PC-3 (cell line): ENCODE measurements at regions not wholly inside any gene's neighbourhood (a gene's known extent, or its start where the extent isn't known, plus 50 kb on each side); places are given as distances from the start of the nearest gene placed in this dataset.

Source experiments
- ATAC-seq: fragments of 200-7000 bp; cut with Tn5 transposase; 2 replicates; pipeline ENCODE4 v1.9.1; 2020; ENCODE audit warnings: mild to moderate bottlenecking, moderate library complexity
- BruUV-seq: library from RNA; stranded (reverse); fragments of 400-500 nt; replicated peaks from 2 replicates; lab custom pipeline; 2021; lab: Mats Ljungman, UMichigan
- CTCF ChIA-PET: fragments of 300-600 bp; sonication (Branson Sonifier 250); formaldehyde crosslinking; loops from one replicate; lab custom pipeline; 2022; ENCODE audit warnings: antibody characterized with exemption; lab: Charles Lee
- POLR2A ChIA-PET: fragments of 300-600 bp; sonication (Branson Sonifier 250); formaldehyde crosslinking; loops from one replicate; lab custom pipeline; 2022; ENCODE audit warnings: antibody characterized with exemption; ENCODE audit not compliant: unreplicated experiment; lab: Charles Lee
- DNase-seq: peaks from one replicate; pipeline ENCODE4 v3.0.0-alpha.2; 2015
- H2AFZ ChIP-seq: fragments of 300-600 bp; sonication (generic); 2 replicates; pipeline ENCODE4 v1.6.0; 2016; ENCODE audit warnings: antibody characterized with exemption, low read length
- H3F3A ChIP-seq: fragments of 300-600 bp; sonication (generic); one replicate; pipeline ENCODE4 v1.6.0; 2017; ENCODE audit warnings: antibody characterized with exemption, low read length, control low read depth, mild to moderate bottlenecking; ENCODE audit not compliant: unreplicated experiment
- H3K27ac ChIP-seq: fragments of 300-600 bp; sonication (generic); 2 replicates; pipeline ENCODE4 v1.5.1; 2016; ENCODE audit warnings: mild to moderate bottlenecking, low read length
- H3K27me3 ChIP-seq: fragments of 300-600 bp; sonication (generic); 2 replicates; pipeline ENCODE4 v1.6.1; 2016; ENCODE audit warnings: low read length, mixed read lengths
- H3K36me3 ChIP-seq: fragments of 300-600 bp; sonication (generic); 2 replicates; pipeline ENCODE4 v1.6.1; 2016; ENCODE audit warnings: low read depth, mixed run types, low read length, mixed read lengths
- H3K4me1 ChIP-seq: fragments of 300-600 bp; sonication (generic); 2 replicates; pipeline ENCODE4 v1.5.1; 2016; ENCODE audit warnings: low read length; ENCODE audit not compliant: insufficient read depth
- H3K4me2 ChIP-seq: fragments of 300-600 bp; sonication (generic); 2 replicates; pipeline ENCODE4 v1.6.0; 2016; ENCODE audit warnings: low read length
- H3K4me3 ChIP-seq: fragments of 300-600 bp; sonication (generic); 2 replicates; pipeline ENCODE4 v1.5.1; 2016; ENCODE audit warnings: mild to moderate bottlenecking, low read length, mixed read lengths
- H3K79me2 ChIP-seq: fragments of 300-600 bp; sonication (generic); 2 replicates; pipeline ENCODE4 v1.6.1; 2017; ENCODE audit warnings: low read length, mixed read lengths
- H3K9ac ChIP-seq: fragments of 300-600 bp; sonication (generic); 2 replicates; pipeline ENCODE4 v1.6.0; 2016; ENCODE audit warnings: mild to moderate bottlenecking, low read length
- H3K9me2 ChIP-seq: fragments of 300-600 bp; sonication (generic); replicated peaks from 2 replicates; pipeline ENCODE4 v1.6.1; 2016; ENCODE audit warnings: mixed run types, low read length, mixed read lengths
- H3K9me3 ChIP-seq: fragments of 300-600 bp; sonication (generic); 2 replicates; pipeline ENCODE4 v1.6.1; 2016; ENCODE audit warnings: low read length, mixed read lengths
- H4K20me1 ChIP-seq: fragments of 300-600 bp; sonication (generic); 2 replicates; pipeline ENCODE4 v1.6.1; 2016; ENCODE audit warnings: low read length, mixed read lengths
- EZH2 ChIP-seq: fragments of 300-600 bp; sonication (generic); IDR thresholded peaks from one replicate; pipeline ENCODE4 v1.6.1; 2017; ENCODE audit warnings: antibody characterized with exemption, mild to moderate bottlenecking, low read length; ENCODE audit not compliant: unreplicated experiment
- EZH2phosphoT487 ChIP-seq: fragments of 300-600 bp; sonication (generic); IDR thresholded peaks from 2 replicates; pipeline ENCODE4 v1.6.1; 2018; ENCODE audit warnings: mild to moderate bottlenecking, antibody characterized with exemption, low read length, borderline replicate concordance
- intact Hi-C: fragments of 100-400 bp; cut with micrococcal nuclease; formaldehyde crosslinking; loops from 2 replicates; pipeline ENCODE4 v1.9.0; 2023
- TF ChIP-seq, protein P1 (sequence below): fragments of 300-600 bp; sonication (generic); conservative IDR thresholded peaks from 2 replicates; pipeline ENCODE4 v1.5.1; 2017; ENCODE audit warnings: antibody characterized with exemption, low read depth, mild to moderate bottlenecking, low read length

GRCh38 chr5:28156981-28157380 is 1118.6 kb upstream of the CDH9 start:
- CTCF ChIA-PET, result no interaction called here
- Histone ChIP-seq H3K36me3 (no peaks in the 10 kb centered on the region), H3K9me3 (no peaks in the 10 kb centered on the region), H3K4me2 (peak overlapping the region; percentile 6; the same call in 1 of the 2 replicates), H3K79me2 (no peaks in the 10 kb centered on the region), H3K27ac (peak overlapping the region; percentile 15; the same call in 1 of the 2 replicates), H3F3A (no peaks in the 10 kb centered on the region), H4K20me1 (no peaks in the 10 kb centered on the region), H3K4me3 (no peak overlapping the region), H3K9ac (no peak overlapping the region), H3K9me2 (no peaks in the 10 kb centered on the region), H3K4me1 (peaks cover 5% of the 10 kb centered on the region; the same call in 1 of the 2 replicates), H2AFZ (peak overlapping the region; percentile 33; the same call in 1 of the 2 replicates), H3K27me3 (no peaks in the 10 kb centered on the region)
- ATAC-seq (no peak), DNase-seq (peak; percentile 57)
- intact Hi-C loops, result no loop called here
- TF ChIP-seq EZH2phosphoT487 (no peak), EZH2 (no peak)
- TF ChIP-seq, protein P1, sequence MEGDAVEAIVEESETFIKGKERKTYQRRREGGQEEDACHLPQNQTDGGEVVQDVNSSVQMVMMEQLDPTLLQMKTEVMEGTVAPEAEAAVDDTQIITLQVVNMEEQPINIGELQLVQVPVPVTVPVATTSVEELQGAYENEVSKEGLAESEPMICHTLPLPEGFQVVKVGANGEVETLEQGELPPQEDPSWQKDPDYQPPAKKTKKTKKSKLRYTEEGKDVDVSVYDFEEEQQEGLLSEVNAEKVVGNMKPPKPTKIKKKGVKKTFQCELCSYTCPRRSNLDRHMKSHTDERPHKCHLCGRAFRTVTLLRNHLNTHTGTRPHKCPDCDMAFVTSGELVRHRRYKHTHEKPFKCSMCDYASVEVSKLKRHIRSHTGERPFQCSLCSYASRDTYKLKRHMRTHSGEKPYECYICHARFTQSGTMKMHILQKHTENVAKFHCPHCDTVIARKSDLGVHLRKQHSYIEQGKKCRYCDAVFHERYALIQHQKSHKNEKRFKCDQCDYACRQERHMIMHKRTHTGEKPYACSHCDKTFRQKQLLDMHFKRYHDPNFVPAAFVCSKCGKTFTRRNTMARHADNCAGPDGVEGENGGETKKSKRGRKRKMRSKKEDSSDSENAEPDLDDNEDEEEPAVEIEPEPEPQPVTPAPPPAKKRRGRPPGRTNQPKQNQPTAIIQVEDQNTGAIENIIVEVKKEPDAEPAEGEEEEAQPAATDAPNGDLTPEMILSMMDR, result no peak
- BruUV-seq, result no TSS peak
- POLR2A ChIA-PET, result no interaction called here

GRCh38 chr5:28143519-28143918 is 1105.1 kb upstream of the CDH9 start:
- H3K4me2 ChIP-seq, result no peak overlapping the region
- H3K79me2 ChIP-seq, result no peaks in the 10 kb centered on the region
- TF ChIP-seq EZH2phosphoT487 (no peak), EZH2 (no peak)
- TF ChIP-seq, protein P1, result no peak
- ChIA-PET POLR2A (no interaction called here), CTCF (no interaction called here)
- H3K27me3 ChIP-seq, result no peaks in the 10 kb centered on the region
- ATAC-seq (peak; percentile 74), DNase-seq (no peak)
- no peak overlapping the region for H3K9ac ChIP-seq
- no peaks in the 10 kb centered on the region for H3K36me3 ChIP-seq
- BruUV-seq, result no TSS peak
- H4K20me1 ChIP-seq, result no peaks in the 10 kb centered on the region
- no peak overlapping the region for H3K27ac ChIP-seq
- H3F3A ChIP-seq, result no peaks in the 10 kb centered on the region
- no peaks in the 10 kb centered on the region for H3K9me2 ChIP-seq
- intact Hi-C loops, result no loop called here
- H2AFZ ChIP-seq, result no peak overlapping the region
- H3K4me1 ChIP-seq, result no peaks in the 10 kb centered on the region
- H3K4me3 ChIP-seq, result no peak overlapping the region
- no peaks in the 10 kb centered on the region for H3K9me3 ChIP-seq

DNA sequence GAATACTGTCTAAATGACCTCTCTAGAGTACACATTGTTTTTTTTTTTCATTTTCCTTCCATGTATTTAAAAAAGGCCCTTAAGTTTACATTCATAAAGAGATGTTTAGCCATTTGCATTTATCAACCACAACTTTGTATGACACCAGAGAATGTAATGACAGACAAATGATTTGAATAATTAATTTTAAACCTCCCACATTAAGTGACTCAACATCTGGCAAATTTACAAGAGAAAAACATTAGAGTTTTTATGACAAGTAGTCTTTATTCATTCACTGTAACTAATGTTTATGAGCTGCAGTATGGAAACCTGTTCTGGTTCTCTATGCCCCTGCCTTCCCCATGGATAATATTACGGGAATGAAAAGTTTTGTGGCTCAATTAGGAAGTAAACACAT is 1093.8 kb upstream of the CDH9 start:
- Histone ChIP-seq H3K79me2 (no peaks in the 10 kb centered on the region), H3K9me2 (no peaks in the 10 kb centered on the region), H3K4me3 (no peak overlapping the region), H3F3A (no peaks in the 10 kb centered on the region), H4K20me1 (no peaks in the 10 kb centered on the region), H3K27me3 (no peaks in the 10 kb centered on the region), H3K9me3 (no peaks in the 10 kb centered on the region), H3K36me3 (no peaks in the 10 kb centered on the region), H3K27ac (no peak overlapping the region), H3K4me1 (no peaks in the 10 kb centered on the region), H3K9ac (no peak overlapping the region), H2AFZ (no peak overlapping the region), H3K4me2 (no peak overlapping the region)
- ChIA-PET POLR2A (no interaction called here), CTCF (no interaction called here)
- TF ChIP-seq EZH2phosphoT487, result no peak
- TF ChIP-seq, protein P1, result no peak
- no peak for TF ChIP-seq EZH2
- no TSS peak for BruUV-seq
- ATAC-seq, result no peak
- no peak for DNase-seq
- intact Hi-C loops, result no loop called here
